SH-SY5Y (cell line): ENCODE measurements at regions not wholly inside any gene's neighbourhood (a gene's known extent, or its start where the extent isn't known, plus 50 kb on each side); places are given as distances from the start of the nearest gene placed in this dataset.

Source experiments
- GATA2 ChIP-seq: IDR thresholded peaks from 2 replicates; pipeline ENCODE4 v1.6.1; 2011; ENCODE audit warnings: mild to moderate bottlenecking, low read depth, low read length
- GATA3 ChIP-seq: IDR thresholded peaks from 2 replicates; pipeline ENCODE4 v1.6.1; 2011; ENCODE audit warnings: low read depth, mild to moderate bottlenecking, low read length, moderate library complexity

DNA sequence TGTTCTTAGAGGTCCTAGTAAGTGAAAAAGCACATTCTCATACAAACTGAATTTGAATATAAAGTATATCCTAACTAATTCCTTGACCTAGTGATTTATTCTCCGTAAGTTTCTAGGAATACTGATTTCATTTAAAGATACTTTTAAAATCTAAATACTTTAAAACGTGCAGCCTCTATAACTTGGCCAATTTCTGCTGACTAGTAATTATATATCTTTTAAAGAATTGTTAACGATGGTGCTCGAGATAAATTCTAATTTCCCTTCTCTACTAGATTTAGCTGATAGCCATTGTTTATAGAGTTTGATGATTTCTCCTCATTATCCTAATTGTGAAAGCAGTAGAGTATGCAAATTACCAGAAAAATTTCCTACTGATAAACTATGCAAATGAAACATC is 257.9 kb downstream of the ADAMTS20 start:
- TF ChIP-seq GATA2: no peak
- no peak for TF ChIP-seq GATA3
